Dedifferentiated amniotic fluid mesenchymal stem cell (primary cell): ENCODE measurements at regions not wholly inside any gene's neighbourhood (a gene's known extent, or its start where the extent isn't known, plus 50 kb on each side); places are given as distances from the start of the nearest gene placed in this dataset.
"Not testable (repeated sequence)": the region's sequence is repeated elsewhere in the genome, so short reads cannot be mapped to it uniquely, and the experiment has no call there.

ENCODE experiments used
- DNase-seq: peaks from one replicate; pipeline ENCODE4 v3.0.0-alpha.2; 2016; ENCODE audit errors: extremely low spot score

- DNase-seq: no peak
Observed at GRCh38 chr14:106652494-106652893, 1126.1 kb downstream of the TMEM121 start.

- no peak for DNase-seq
Observed at GRCh38 chr14:106657460-106657859, 1131.1 kb downstream of the TMEM121 start.

- not testable (repeated sequence) for DNase-seq
Observed at GRCh38 chr14:106658066-106658860, 1131.9 kb downstream of the TMEM121 start.

GRCh38 chr14:106661561-106661960 is 1135.2 kb downstream of the TMEM121 start:
- not testable (repeated sequence) for DNase-seq

GRCh38 chr14:106662936-106663550 is 1136.7 kb downstream of the TMEM121 start:
- no peak for DNase-seq

- not testable (repeated sequence) for DNase-seq
Observed at GRCh38 chr14:106663805-106664410, 1137.5 kb downstream of the TMEM121 start.

GRCh38 chr14:106665814-106666213 is 1139.4 kb downstream of the TMEM121 start:
- no peak for DNase-seq

- no peak for DNase-seq
Observed at GRCh38 chr14:106666341-106666740, 1140.0 kb downstream of the TMEM121 start.

GRCh38 chr14:106670011-106670410 is 1143.6 kb downstream of the TMEM121 start:
- DNase-seq: no peak

GRCh38 chr14:106674093-106674492 is 1147.7 kb downstream of the TMEM121 start:
- DNase-seq: not testable (repeated sequence)

- not testable (repeated sequence) for DNase-seq
Observed at GRCh38 chr14:106674509-106675125, 1148.2 kb downstream of the TMEM121 start.

GRCh38 chr14:106675716-106676115 is 1149.3 kb downstream of the TMEM121 start:
- not testable (repeated sequence) for DNase-seq

GRCh38 chr14:106679776-106680175 is 1153.4 kb downstream of the TMEM121 start:
- no peak for DNase-seq

- peak; percentile 6 for DNase-seq
Observed at GRCh38 chr14:106681161-106681560, 1154.8 kb downstream of the TMEM121 start.

GRCh38 chr14:106681568-106681967 is 1155.2 kb downstream of the TMEM121 start:
- peak; percentile 9 for DNase-seq

- DNase-seq: no peak
Observed at GRCh38 chr14:106683631-106684030, 1157.2 kb downstream of the TMEM121 start.

- peak; percentile 11 for DNase-seq
Observed at GRCh38 chr14:106686533-106686932, 1160.2 kb downstream of the TMEM121 start.

GRCh38 chr14:106690333-106690891 is 1164.0 kb downstream of the TMEM121 start:
- DNase-seq: no peak

- no peak for DNase-seq
Observed at GRCh38 chr14:106691601-106692291, 1165.4 kb downstream of the TMEM121 start.

- no peak for DNase-seq
Observed at GRCh38 chr14:106694638-106695393, 1168.4 kb downstream of the TMEM121 start.
